ENCODE measurements at regions not wholly inside any gene's neighbourhood (a gene's known extent, or its start where the extent isn't known, plus 50 kb on each side); places are given as distances from the start of the nearest gene placed in this dataset.

GRCh38 chrX:144601010-144601409 lies 646.3 kb upstream of the SPANXN1 start:
- no peak for TF ChIP-seq POLR2AphosphoS5 (IDR thresholded peaks at IDR 0.05; ENCODE audit: insufficient read depth in 1 of 2, low read depth in 1 of 2)
- no peak for TF ChIP-seq CTCF (IDR thresholded peaks at IDR 0.05)
